OCI-LY7 (cell line): ENCODE measurements at regions not wholly inside any gene's neighbourhood (a gene's known extent, or its start where the extent isn't known, plus 50 kb on each side); places are given as distances from the start of the nearest gene placed in this dataset.

Source experiments
- BruUV-seq: library from RNA; stranded (reverse); fragments of 400-500 nt; replicated peaks from 2 replicates; lab custom pipeline; 2021; lab: Mats Ljungman, UMichigan
- CTCF ChIA-PET: fragments of 300-600 bp; sonication (Branson Sonifier 250); formaldehyde crosslinking; loops from one replicate; lab custom pipeline; 2022; ENCODE audit warnings: antibody characterized with exemption; ENCODE audit not compliant: unreplicated experiment; lab: Charles Lee
- POLR2A ChIA-PET: fragments of 300-600 bp; sonication (Branson Sonifier 250); formaldehyde crosslinking; loops from one replicate; lab custom pipeline; 2022; ENCODE audit warnings: antibody characterized with exemption; lab: Charles Lee
- DNase-seq: peaks from one replicate; pipeline ENCODE4 v3.0.0-alpha.2; 2015; ENCODE audit warnings: low spot score
- H2AFZ ChIP-seq: fragments of 200-600 bp; sonication (generic), shearing (Covaris generic); 2 replicates; pipeline ENCODE4 v1.6.1; 2014; ENCODE audit warnings: mild to moderate bottlenecking, antibody characterized with exemption, low read length, moderate library complexity
- H3K27ac ChIP-seq: fragments of 200-600 bp; sonication (generic); 2 replicates; pipeline ENCODE4 v1.5.1; 2014; ENCODE audit warnings: mixed run types, low read depth, mild to moderate bottlenecking, moderate library complexity, low read length, inconsistent platforms; ENCODE audit not compliant: poor library complexity, severe bottlenecking
- H3K36me3 ChIP-seq: fragments of 200-600 bp; sonication (generic); 2 replicates; pipeline ENCODE4 v1.6.1; 2014; ENCODE audit warnings: mild to moderate bottlenecking, antibody characterized with exemption, low read length, moderate library complexity, mixed read lengths; ENCODE audit not compliant: insufficient read depth
- H3K4me1 ChIP-seq: fragments of 200-600 bp; sonication (generic); 2 replicates; pipeline ENCODE4 v1.5.1; 2014; ENCODE audit warnings: mild to moderate bottlenecking, low read length; ENCODE audit not compliant: insufficient read depth, poor library complexity, severe bottlenecking
- H3K4me2 ChIP-seq: fragments of 200-600 bp; sonication (generic); 2 replicates; pipeline ENCODE4 v1.6.1; 2014; ENCODE audit warnings: mild to moderate bottlenecking, low read length
- H3K4me3 ChIP-seq: fragments of 200-600 bp; sonication (generic); 2 replicates; pipeline ENCODE4 v1.5.1; 2014; ENCODE audit warnings: mild to moderate bottlenecking, low read depth, low read length; ENCODE audit not compliant: poor library complexity, severe bottlenecking
- H3K79me2 ChIP-seq: fragments of 200-600 bp; sonication (generic); 2 replicates; pipeline ENCODE4 v1.6.1; 2016; ENCODE audit warnings: low read depth, mild to moderate bottlenecking, low read length, moderate library complexity, mixed read lengths; ENCODE audit not compliant: insufficient read depth
- H3K9me2 ChIP-seq: fragments of 200-600 bp; sonication (generic); 2 replicates; pipeline ENCODE4 v1.6.1; 2016; ENCODE audit warnings: mild to moderate bottlenecking, low read length, mixed read lengths; ENCODE audit not compliant: insufficient read depth
- H3K9me3 ChIP-seq: fragments of 200-600 bp; sonication (generic); 2 replicates; pipeline ENCODE4 v1.6.1; 2014; ENCODE audit warnings: mild to moderate bottlenecking, mixed run types, low read length, mixed read lengths
- H4K20me1 ChIP-seq: fragments of 200-600 bp; sonication (generic); 2 replicates; pipeline ENCODE4 v1.6.1; 2014; ENCODE audit warnings: mild to moderate bottlenecking, antibody characterized with exemption, low read length, moderate library complexity, mixed read lengths; ENCODE audit not compliant: insufficient read depth
- CTCF ChIP-seq: fragments of 200-600 bp; sonication (generic); conservative IDR thresholded peaks from 2 replicates; pipeline ENCODE4 v1.5.1; 2014; ENCODE audit warnings: mild to moderate bottlenecking, antibody characterized with exemption, low read length, moderate library complexity, mixed read lengths
- EZH2phosphoT487 ChIP-seq: fragments of 200-600 bp; sonication (generic); IDR thresholded peaks from 2 replicates; pipeline ENCODE4 v1.6.1; 2018; ENCODE audit warnings: low read depth, borderline replicate concordance, mild to moderate bottlenecking, mixed run types, antibody characterized with exemption, low read length, moderate library complexity, mixed read lengths
- intact Hi-C: fragments of 100-400 bp; cut with micrococcal nuclease; formaldehyde crosslinking; loops from one replicate; pipeline ENCODE4 v1.10.0; 2022; ENCODE audit not compliant: unreplicated experiment

GRCh38 chr6:123747515-123747914, 56.1 kb upstream of the NKAIN2 start:
- Histone ChIP-seq H3K4me3 (no peak overlapping the region), H3K4me1 (no peaks in the 10 kb centered on the region), H3K9me2 (no peaks in the 10 kb centered on the region), H3K9me3 (no peaks in the 10 kb centered on the region), H3K36me3 (no peaks in the 10 kb centered on the region), H2AFZ (no peak overlapping the region), H3K4me2 (no peak overlapping the region), H3K79me2 (no peaks in the 10 kb centered on the region), H3K27ac (no peak overlapping the region), H4K20me1 (no peaks in the 10 kb centered on the region)
- ChIA-PET POLR2A (no interaction called here), CTCF (no interaction called here)
- intact Hi-C loops: no loop called here
- DNase-seq: no peak
- TF ChIP-seq EZH2phosphoT487 (no peak), CTCF (no peak)
- BruUV-seq: no TSS peak

- ChIA-PET CTCF (no interaction called here), POLR2A (no interaction called here)
- Histone ChIP-seq H4K20me1 (no peaks in the 10 kb centered on the region), H2AFZ (no peak overlapping the region), H3K4me2 (no peak overlapping the region), H3K4me1 (no peaks in the 10 kb centered on the region), H3K79me2 (no peaks in the 10 kb centered on the region), H3K36me3 (no peaks in the 10 kb centered on the region), H3K9me3 (no peaks in the 10 kb centered on the region), H3K4me3 (no peak overlapping the region), H3K27ac (no peak overlapping the region), H3K9me2 (no peaks in the 10 kb centered on the region)
- TF ChIP-seq EZH2phosphoT487 (no peak), CTCF (no peak)
- DNase-seq: no peak
- intact Hi-C loops: no loop called here
- no TSS peak for BruUV-seq
Observed at GRCh38 chr6:123745895-123746294, 57.8 kb upstream of the NKAIN2 start.

GRCh38 chr6:123744840-123745239, 58.8 kb upstream of the NKAIN2 start:
- no peak for DNase-seq
- no peaks in the 10 kb centered on the region for H4K20me1 ChIP-seq
- no peak overlapping the region for H3K27ac ChIP-seq
- H3K36me3 ChIP-seq: no peaks in the 10 kb centered on the region
- intact Hi-C loops: no loop called here
- H3K9me3 ChIP-seq: no peaks in the 10 kb centered on the region
- ChIA-PET CTCF (no interaction called here), POLR2A (no interaction called here)
- no peak for TF ChIP-seq CTCF
- no peak overlapping the region for H3K4me2 ChIP-seq
- no peaks in the 10 kb centered on the region for H3K79me2 ChIP-seq
- no peaks in the 10 kb centered on the region for H3K9me2 ChIP-seq
- H2AFZ ChIP-seq: no peak overlapping the region
- H3K4me3 ChIP-seq: no peak overlapping the region
- H3K4me1 ChIP-seq: no peaks in the 10 kb centered on the region
- BruUV-seq: no TSS peak
